ENCODE measurements at regions not wholly inside any gene's neighbourhood (a gene's known extent, or its start where the extent isn't known, plus 50 kb on each side); places are given as distances from the start of the nearest gene placed in this dataset.

GRCh38 chr6:94658929-94659328, 918.4 kb upstream of the MANEA start:
- Histone ChIP-seq H3K27ac (ENCODE audit: control insufficient read depth, insufficient read depth, low read length) (no peak overlapping the region), H3K79me2 (ENCODE audit: control insufficient read depth, insufficient read depth, low read length) (no peaks in the 10 kb centered on the region), H3K27me3 (ENCODE audit: control insufficient read depth, extremely low read depth, insufficient read depth, low read length) (no peaks in the 10 kb centered on the region), H3K36me3 (ENCODE audit: control insufficient read depth in 2 of 2, extremely low read depth in 1 of 2, insufficient read depth in 2 of 2, low read length in 2 of 2) (no peaks in the 10 kb centered on the region), H3K4me2 (ENCODE audit: control insufficient read depth, extremely low read depth, insufficient read depth, low read depth, low read length) (no peak overlapping the region), H3K9me3 (ENCODE audit: control insufficient read depth, low read depth, low read length) (no peaks in the 10 kb centered on the region), H4K20me1 (ENCODE audit: control insufficient read depth, extremely low read depth, insufficient read depth, low read length) (no peaks in the 10 kb centered on the region), H2AFZ (ENCODE audit: control insufficient read depth, low read length) (no peak overlapping the region), H3K9me1 (ENCODE audit: control insufficient read depth, extremely low read depth, insufficient read depth, low read length) (no peaks in the 10 kb centered on the region), H3K4me3 (ENCODE audit: control insufficient read depth in 2 of 3, extremely low read depth in 1 of 3, insufficient read depth in 2 of 3, low read depth in 1 of 3, low read length in 3 of 3) (no peak overlapping the region), H3K4me1 (ENCODE audit: control insufficient read depth, extremely low read depth, insufficient read depth, low read length) (no peaks in the 10 kb centered on the region), H3K9ac (ENCODE audit: control insufficient read depth, extremely low read depth, insufficient read depth, low read length) (no peak overlapping the region)
- DNase-seq (ENCODE audit: low read depth, low spot score) (no peak), FAIRE-seq (no peak)
- dilution Hi-C loops (cut with MboI; ENCODE audit: extremely low pct_ligation_motif_present, low sequenced_read_pairs), result no loop called here
- TF ChIP-seq CTCF (optimal IDR thresholded peaks at IDR 0.05 in 1 of 3, IDR thresholded peaks at IDR 0.05 in 1 of 3, conservative IDR thresholded peaks at IDR 0.05 in 1 of 3; ENCODE audit: extremely low read depth in 1 of 3, insufficient read depth in 2 of 3, low read length in 3 of 3) (no peak), EZH2 (IDR thresholded peaks at IDR 0.05; ENCODE audit: low read length) (no peak)

GRCh38 chr6:94651239-94651638, 926.1 kb upstream of the MANEA start:
- Histone ChIP-seq H2AFZ (ENCODE audit: control insufficient read depth, low read length) (no peak overlapping the region), H3K4me3 (ENCODE audit: control insufficient read depth in 2 of 3, extremely low read depth in 1 of 3, insufficient read depth in 2 of 3, low read depth in 1 of 3, low read length in 3 of 3) (no peak overlapping the region), H3K79me2 (ENCODE audit: control insufficient read depth, insufficient read depth, low read length) (no peaks in the 10 kb centered on the region), H3K4me2 (ENCODE audit: control insufficient read depth, extremely low read depth, insufficient read depth, low read depth, low read length) (no peak overlapping the region), H3K27me3 (ENCODE audit: control insufficient read depth, extremely low read depth, insufficient read depth, low read length) (no peaks in the 10 kb centered on the region), H3K9ac (ENCODE audit: control insufficient read depth, extremely low read depth, insufficient read depth, low read length) (no peak overlapping the region), H3K4me1 (ENCODE audit: control insufficient read depth, extremely low read depth, insufficient read depth, low read length) (no peaks in the 10 kb centered on the region), H3K36me3 (ENCODE audit: control insufficient read depth in 2 of 2, extremely low read depth in 1 of 2, insufficient read depth in 2 of 2, low read length in 2 of 2) (no peaks in the 10 kb centered on the region), H3K27ac (ENCODE audit: control insufficient read depth, insufficient read depth, low read length) (no peak overlapping the region), H3K9me3 (ENCODE audit: control insufficient read depth, low read depth, low read length) (no peaks in the 10 kb centered on the region), H4K20me1 (ENCODE audit: control insufficient read depth, extremely low read depth, insufficient read depth, low read length) (no peaks in the 10 kb centered on the region), H3K9me1 (ENCODE audit: control insufficient read depth, extremely low read depth, insufficient read depth, low read length) (no peaks in the 10 kb centered on the region)
- FAIRE-seq (no peak), DNase-seq (ENCODE audit: low read depth, low spot score) (no peak)
- dilution Hi-C loops (cut with MboI; ENCODE audit: extremely low pct_ligation_motif_present, low sequenced_read_pairs), result no loop called here
- TF ChIP-seq CTCF (optimal IDR thresholded peaks at IDR 0.05 in 1 of 3, IDR thresholded peaks at IDR 0.05 in 1 of 3, conservative IDR thresholded peaks at IDR 0.05 in 1 of 3; ENCODE audit: extremely low read depth in 1 of 3, insufficient read depth in 2 of 3, low read length in 3 of 3) (no peak), EZH2 (IDR thresholded peaks at IDR 0.05; ENCODE audit: low read length) (no peak)
